ENCODE measurements at regions not wholly inside any gene's neighbourhood (a gene's known extent, or its start where the extent isn't known, plus 50 kb on each side); places are given as distances from the start of the nearest gene placed in this dataset.

GRCh38 chr5:136482206-136482605, 116.9 kb upstream of the TRPC7 start:
- ChIA-PET POLR2A (interaction anchor here (0.5 kb wide), 1 partner anchor 1161 kb away, joined by 3 read pairs; no protein-coding TSS in a partner anchor), CTCF (no interaction called here), RAD21 (ENCODE audit: unreplicated experiment) (no interaction called here), SMC1A (ENCODE audit: uncharacterized antibody, unreplicated experiment) (interaction anchor here (0.6 kb wide), 1 partner anchor 1180 kb away, joined by 3 read pairs; no protein-coding TSS in a partner anchor)
- H3K4me1 ChIP-seq (ENCODE audit: control insufficient read depth, insufficient read depth, low read length) = no peaks in the 10 kb centered on the region; the same call in 1 of the 2 replicates
- ATAC-seq = no peak
- no peak overlapping the region for H3K9ac ChIP-seq (ENCODE audit: control insufficient read depth, insufficient read depth, low read length)
- in situ Hi-C loops (cut with MboI) (no loop called here), intact Hi-C loops (cut with micrococcal nuclease; ENCODE audit: unreplicated experiment) (no loop called here)
- H3K27ac ChIP-seq (ENCODE audit: control insufficient read depth, insufficient read depth) = no peak overlapping the region
- H3K36me3 ChIP-seq (ENCODE audit: control insufficient read depth in 2 of 2, insufficient read depth in 2 of 2, low read length in 1 of 2) = no peaks in the 10 kb centered on the region
- H3K27me3 ChIP-seq (replicated peaks in 1 of 2; ENCODE audit: control insufficient read depth in 2 of 2, insufficient read depth in 2 of 2, low read length in 1 of 2) = no peaks in the 10 kb centered on the region; a peak in 1 of 4 replicates
- no peak for DNase-seq (ENCODE audit: low read depth, low spot score)
- BruUV-seq (replicated peaks) = no TSS peak
- H3K79me2 ChIP-seq (ENCODE audit: control insufficient read depth, insufficient read depth, low read length) = no peaks in the 10 kb centered on the region
- 67% methylated on average over 2 of the region's 2 CpGs for WGBS (ENCODE audit: insufficient coverage, insufficient replicate concordance, low lambda C conversion rate, missing lambda C conversion rate)
- no peak for FAIRE-seq
- H3K4me3 ChIP-seq = no peak overlapping the region
- no peak overlapping the region for H2AFZ ChIP-seq (ENCODE audit: control insufficient read depth, low read depth, low read length)
- H3K4me2 ChIP-seq (ENCODE audit: control insufficient read depth, insufficient read depth) = no peak overlapping the region
- TF ChIP-seq, protein P1, sequence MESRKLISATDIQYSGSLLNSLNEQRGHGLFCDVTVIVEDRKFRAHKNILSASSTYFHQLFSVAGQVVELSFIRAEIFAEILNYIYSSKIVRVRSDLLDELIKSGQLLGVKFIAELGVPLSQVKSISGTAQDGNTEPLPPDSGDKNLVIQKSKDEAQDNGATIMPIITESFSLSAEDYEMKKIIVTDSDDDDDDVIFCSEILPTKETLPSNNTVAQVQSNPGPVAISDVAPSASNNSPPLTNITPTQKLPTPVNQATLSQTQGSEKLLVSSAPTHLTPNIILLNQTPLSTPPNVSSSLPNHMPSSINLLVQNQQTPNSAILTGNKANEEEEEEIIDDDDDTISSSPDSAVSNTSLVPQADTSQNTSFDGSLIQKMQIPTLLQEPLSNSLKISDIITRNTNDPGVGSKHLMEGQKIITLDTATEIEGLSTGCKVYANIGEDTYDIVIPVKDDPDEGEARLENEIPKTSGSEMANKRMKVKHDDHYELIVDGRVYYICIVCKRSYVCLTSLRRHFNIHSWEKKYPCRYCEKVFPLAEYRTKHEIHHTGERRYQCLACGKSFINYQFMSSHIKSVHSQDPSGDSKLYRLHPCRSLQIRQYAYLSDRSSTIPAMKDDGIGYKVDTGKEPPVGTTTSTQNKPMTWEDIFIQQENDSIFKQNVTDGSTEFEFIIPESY (IDR thresholded peaks at IDR 0.05) = no peak
- TF ChIP-seq, protein P2, sequence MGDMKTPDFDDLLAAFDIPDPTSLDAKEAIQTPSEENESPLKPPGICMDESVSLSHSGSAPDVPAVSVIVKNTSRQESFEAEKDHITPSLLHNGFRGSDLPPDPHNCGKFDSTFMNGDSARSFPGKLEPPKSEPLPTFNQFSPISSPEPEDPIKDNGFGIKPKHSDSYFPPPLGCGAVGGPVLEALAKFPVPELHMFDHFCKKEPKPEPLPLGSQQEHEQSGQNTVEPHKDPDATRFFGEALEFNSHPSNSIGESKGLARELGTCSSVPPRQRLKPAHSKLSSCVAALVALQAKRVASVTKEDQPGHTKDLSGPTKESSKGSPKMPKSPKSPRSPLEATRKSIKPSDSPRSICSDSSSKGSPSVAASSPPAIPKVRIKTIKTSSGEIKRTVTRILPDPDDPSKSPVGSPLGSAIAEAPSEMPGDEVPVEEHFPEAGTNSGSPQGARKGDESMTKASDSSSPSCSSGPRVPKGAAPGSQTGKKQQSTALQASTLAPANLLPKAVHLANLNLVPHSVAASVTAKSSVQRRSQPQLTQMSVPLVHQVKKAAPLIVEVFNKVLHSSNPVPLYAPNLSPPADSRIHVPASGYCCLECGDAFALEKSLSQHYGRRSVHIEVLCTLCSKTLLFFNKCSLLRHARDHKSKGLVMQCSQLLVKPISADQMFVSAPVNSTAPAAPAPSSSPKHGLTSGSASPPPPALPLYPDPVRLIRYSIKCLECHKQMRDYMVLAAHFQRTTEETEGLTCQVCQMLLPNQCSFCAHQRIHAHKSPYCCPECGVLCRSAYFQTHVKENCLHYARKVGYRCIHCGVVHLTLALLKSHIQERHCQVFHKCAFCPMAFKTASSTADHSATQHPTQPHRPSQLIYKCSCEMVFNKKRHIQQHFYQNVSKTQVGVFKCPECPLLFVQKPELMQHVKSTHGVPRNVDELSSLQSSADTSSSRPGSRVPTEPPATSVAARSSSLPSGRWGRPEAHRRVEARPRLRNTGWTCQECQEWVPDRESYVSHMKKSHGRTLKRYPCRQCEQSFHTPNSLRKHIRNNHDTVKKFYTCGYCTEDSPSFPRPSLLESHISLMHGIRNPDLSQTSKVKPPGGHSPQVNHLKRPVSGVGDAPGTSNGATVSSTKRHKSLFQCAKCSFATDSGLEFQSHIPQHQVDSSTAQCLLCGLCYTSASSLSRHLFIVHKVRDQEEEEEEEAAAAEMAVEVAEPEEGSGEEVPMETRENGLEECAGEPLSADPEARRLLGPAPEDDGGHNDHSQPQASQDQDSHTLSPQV (IDR thresholded peaks at IDR 0.05) = no peak
- no peak for TF ChIP-seq NR2C2 (IDR thresholded peaks at IDR 0.05; ENCODE audit: borderline replicate concordance, control insufficient read depth, insufficient read length, low read depth)
- no peak for TF ChIP-seq NFYB (IDR thresholded peaks at IDR 0.05; ENCODE audit: insufficient read depth, low read depth, low read length)
- TF ChIP-seq, protein P3, sequence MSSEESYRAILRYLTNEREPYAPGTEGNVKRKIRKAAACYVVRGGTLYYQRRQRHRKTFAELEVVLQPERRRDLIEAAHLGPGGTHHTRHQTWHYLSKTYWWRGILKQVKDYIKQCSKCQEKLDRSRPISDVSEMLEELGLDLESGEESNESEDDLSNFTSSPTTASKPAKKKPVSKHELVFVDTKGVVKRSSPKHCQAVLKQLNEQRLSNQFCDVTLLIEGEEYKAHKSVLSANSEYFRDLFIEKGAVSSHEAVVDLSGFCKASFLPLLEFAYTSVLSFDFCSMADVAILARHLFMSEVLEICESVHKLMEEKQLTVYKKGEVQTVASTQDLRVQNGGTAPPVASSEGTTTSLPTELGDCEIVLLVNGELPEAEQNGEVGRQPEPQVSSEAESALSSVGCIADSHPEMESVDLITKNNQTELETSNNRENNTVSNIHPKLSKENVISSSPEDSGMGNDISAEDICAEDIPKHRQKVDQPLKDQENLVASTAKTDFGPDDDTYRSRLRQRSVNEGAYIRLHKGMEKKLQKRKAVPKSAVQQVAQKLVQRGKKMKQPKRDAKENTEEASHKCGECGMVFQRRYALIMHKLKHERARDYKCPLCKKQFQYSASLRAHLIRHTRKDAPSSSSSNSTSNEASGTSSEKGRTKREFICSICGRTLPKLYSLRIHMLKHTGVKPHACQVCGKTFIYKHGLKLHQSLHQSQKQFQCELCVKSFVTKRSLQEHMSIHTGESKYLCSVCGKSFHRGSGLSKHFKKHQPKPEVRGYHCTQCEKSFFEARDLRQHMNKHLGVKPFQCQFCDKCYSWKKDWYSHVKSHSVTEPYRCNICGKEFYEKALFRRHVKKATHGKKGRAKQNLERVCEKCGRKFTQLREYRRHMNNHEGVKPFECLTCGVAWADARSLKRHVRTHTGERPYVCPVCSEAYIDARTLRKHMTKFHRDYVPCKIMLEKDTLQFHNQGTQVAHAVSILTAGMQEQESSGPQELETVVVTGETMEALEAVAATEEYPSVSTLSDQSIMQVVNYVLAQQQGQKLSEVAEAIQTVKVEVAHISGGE (CRISPR knock-in tag; IDR thresholded peaks at IDR 0.05) = no peak
- no peaks in the 10 kb centered on the region for H3K9me3 ChIP-seq (replicated peaks; ENCODE audit: control insufficient read depth, insufficient read depth, low read length)
- no peaks in the 10 kb centered on the region for H4K20me1 ChIP-seq (ENCODE audit: control insufficient read depth, insufficient read depth)

Measured in GM12878 (cell line).